GM20000 (cell line): ENCODE measurements at regions not wholly inside any gene's neighbourhood (a gene's known extent, or its start where the extent isn't known, plus 50 kb on each side); places are given as distances from the start of the nearest gene placed in this dataset.

Experiments
- DNase-seq: peaks from one replicate; pipeline ENCODE4 v3.0.0; 2012; ENCODE audit warnings: low spot score
- TF ChIP-seq, protein P1 (sequence below): IDR thresholded peaks from 2 replicates; pipeline ENCODE4 v1.5.1; 2012; ENCODE audit warnings: mild to moderate bottlenecking, control low read depth; ENCODE audit errors: extremely low read depth, missing control alignments

GRCh38 chr2:122999821-123000220, 1025.3 kb upstream of the CNTNAP5 start:
- no peak for DNase-seq
- TF ChIP-seq, protein P1, sequence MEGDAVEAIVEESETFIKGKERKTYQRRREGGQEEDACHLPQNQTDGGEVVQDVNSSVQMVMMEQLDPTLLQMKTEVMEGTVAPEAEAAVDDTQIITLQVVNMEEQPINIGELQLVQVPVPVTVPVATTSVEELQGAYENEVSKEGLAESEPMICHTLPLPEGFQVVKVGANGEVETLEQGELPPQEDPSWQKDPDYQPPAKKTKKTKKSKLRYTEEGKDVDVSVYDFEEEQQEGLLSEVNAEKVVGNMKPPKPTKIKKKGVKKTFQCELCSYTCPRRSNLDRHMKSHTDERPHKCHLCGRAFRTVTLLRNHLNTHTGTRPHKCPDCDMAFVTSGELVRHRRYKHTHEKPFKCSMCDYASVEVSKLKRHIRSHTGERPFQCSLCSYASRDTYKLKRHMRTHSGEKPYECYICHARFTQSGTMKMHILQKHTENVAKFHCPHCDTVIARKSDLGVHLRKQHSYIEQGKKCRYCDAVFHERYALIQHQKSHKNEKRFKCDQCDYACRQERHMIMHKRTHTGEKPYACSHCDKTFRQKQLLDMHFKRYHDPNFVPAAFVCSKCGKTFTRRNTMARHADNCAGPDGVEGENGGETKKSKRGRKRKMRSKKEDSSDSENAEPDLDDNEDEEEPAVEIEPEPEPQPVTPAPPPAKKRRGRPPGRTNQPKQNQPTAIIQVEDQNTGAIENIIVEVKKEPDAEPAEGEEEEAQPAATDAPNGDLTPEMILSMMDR, result no peak

GRCh38 chr2:123002660-123003248, 1022.3 kb upstream of the CNTNAP5 start:
- TF ChIP-seq, protein P1, result no peak
- no peak for DNase-seq

DNA sequence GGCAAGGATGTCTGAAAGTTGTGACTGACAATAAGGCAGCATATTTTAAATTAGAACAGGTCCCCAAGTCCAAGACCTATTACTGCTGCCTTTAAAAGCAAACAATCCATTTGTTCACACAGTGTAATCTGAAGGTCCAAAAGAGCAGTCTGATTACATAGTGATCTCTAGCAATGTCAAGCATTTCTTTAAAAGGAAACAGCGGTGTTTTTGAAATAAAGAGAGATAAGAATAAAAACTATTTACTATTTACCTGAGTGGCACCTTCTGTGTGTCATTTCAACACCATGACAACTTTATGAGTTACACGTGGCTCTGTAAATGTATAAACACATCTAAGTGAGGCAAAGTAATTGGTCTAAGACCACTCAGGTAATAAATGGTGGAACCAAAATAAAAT, 1009.9 kb upstream of the CNTNAP5 start:
- TF ChIP-seq, protein P1, result no peak
- no peak for DNase-seq

GRCh38 chr2:123035541-123035940, 989.5 kb upstream of the CNTNAP5 start:
- TF ChIP-seq, protein P1, result no peak
- DNase-seq, result no peak

DNA sequence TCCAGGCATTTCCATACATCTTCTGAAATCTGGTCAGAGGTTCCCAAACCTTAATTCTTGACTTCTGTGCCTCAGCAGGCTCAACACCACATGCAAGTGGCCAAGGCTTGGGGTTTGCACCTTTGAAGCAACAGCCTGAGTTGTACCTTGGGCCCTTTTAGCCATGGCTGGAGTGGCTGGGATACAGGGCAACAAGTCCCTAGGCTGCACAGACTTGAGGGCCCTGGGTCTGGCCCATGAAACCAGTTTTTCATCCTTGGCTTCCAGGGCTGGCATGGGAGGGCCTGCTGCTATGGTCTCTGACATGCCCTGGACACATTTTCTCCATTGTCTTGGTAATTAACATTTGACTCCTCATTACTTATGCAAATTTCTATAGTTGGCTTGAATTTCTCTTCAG, 988.8 kb upstream of the CNTNAP5 start:
- TF ChIP-seq, protein P1, result no peak

GRCh38 chr2:123040506-123040905, 984.6 kb upstream of the CNTNAP5 start:
- no peak for DNase-seq
- TF ChIP-seq, protein P1, result no peak

More for the DNA sequence above, 988.8 kb upstream of the CNTNAP5 start:
- DNase-seq, result no peak

DNA sequence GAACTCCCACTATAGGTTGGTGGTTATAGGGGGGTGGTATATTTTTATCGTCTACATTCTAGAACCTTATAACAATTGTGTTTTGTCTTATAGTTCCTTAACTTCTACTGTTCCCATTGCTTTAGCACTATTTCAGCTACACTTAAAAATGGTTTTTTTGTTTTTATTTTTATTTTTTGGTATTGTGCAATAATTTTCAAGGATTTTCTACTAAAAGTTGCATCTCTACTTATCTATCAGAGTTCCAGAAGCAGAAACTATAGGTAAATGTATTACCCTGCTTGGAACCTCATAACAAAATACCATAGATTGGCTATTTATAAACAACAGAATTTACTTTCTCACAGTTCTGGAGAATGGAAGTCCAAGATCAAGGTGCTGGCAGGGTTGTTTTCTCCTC, 981.6 kb upstream of the CNTNAP5 start:
- TF ChIP-seq, protein P1, result no peak
- DNase-seq, result no peak
